ENCODE measurements at regions not wholly inside any gene's neighbourhood (a gene's known extent, or its start where the extent isn't known, plus 50 kb on each side); places are given as distances from the start of the nearest gene placed in this dataset.

DNA sequence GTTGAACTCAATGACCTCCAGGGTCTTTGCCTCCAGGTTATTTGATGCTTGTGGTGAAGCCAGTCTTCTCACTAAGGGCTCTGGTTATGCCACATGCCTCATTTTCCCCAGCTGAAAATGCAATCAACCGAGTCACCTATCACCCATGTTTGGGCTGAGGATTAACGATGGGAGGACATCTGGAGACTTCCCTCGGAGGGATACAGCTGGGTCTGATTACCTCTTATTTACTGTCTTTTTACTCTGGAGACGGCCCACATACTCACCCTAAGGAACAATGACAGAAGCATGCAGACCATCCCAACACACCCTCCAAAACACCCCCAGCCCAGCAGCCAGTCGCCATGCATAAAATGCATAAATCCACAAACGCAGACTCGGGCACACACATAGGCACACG, 187.4 kb downstream of the OPA1 start:
- intact Hi-C loops (cut with micrococcal nuclease), result no loop called here

DNA sequence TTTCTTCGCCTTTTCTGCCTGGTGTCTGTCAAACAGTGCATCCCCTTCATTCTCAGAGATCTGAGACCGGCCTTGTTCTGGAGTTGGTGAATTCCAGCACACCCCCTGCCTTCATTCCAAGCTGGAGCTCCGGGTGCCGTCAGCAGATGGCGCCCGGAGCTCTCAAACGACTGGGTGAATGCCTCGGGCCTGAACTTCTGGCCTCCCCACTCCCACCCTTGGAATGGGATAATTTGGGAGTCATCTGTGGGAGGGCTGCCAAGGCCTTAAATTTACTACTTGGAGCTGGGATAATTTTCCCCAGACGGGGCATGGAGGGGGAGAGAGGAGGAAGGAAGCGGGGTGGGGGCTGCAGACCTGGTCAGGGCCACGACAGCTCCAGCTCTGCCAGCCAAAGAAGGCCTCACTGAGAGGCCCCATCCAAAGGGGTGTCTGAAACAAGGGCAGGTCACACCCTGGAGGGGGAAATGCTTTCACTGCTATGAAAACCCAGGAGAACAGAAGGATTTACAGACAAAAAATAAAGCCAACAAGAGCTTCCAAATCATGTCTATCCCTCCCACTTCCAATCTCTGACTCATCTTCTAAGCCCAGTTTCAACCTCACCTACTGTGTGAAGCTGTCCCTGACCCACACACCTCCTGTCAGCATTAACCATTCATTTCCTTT, 187.9 kb downstream of the OPA1 start:
- intact Hi-C loops (cut with micrococcal nuclease), result no loop called here

DNA sequence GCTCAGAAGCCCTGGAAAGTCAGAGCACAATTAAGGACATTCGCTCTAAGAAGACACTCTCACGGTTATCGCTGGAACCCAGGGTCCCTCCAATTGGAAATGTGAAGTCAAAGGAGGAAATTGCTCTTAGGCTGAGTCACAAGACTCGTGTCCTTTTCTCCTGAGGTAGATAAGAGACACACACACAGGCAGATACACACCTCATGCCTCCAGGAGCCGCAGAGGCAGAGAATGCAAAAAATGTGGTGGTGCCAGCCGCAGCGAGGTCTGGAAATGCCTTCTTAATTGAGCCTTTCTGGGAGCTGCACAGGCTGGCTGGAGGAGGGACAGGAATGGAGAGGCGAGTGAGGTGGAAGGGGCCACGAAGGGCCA, 189.3 kb downstream of the OPA1 start:
- intact Hi-C loops (cut with micrococcal nuclease), result no loop called here

DNA sequence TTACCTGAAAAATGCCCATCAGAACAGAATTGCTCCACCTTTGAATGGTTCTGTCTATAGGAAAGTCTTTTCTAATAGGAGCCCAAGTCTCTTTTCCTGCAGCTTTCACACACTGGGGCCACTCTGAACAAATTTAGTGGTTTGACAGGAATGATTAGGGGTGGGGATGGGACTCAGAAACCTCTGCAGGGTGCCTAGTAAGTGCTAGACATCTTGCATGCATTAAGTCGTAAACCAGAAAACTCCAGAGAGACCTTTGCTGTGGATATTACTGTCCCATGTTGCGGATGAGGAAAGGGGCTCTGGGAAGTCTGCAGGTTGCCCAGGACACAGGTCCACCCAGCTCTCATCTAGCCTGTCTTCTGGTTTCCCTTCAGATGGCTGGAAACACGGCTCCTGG, 189.7 kb downstream of the OPA1 start:
- intact Hi-C loops (cut with micrococcal nuclease), result no loop called here

DNA sequence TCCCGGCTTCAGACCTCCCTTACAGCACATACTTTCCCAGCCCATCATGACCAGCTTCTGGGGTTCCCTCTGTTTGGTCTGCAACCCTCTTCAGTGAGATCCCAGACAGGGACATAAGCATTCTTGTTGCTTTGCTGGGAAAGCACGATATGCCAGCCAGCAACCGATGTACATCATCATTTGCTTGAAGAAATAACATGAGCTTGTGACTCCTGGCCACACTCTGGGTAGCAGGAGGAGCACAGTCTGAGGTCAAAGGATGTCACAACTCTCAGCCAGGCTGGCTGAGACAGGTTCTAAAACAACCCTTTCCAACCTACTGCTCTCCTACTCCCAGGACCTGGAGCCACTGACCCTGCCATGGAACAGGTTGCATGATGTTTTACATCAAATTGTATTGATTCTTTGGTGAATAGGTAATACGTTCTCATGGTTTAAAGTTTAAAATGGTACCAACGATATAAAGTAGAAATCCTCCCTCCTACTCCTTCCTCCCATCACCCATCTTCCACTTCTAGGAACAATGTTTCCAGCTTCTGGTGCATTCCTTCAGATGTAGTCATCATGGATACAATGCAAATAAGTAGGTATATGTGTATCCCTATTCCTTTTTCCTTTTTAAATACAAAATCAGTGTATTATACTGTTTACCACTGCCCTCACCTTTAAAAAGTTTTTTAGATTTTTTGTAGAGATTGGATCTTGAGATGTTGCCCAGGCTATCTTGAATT, 190.3 kb downstream of the OPA1 start:
- intact Hi-C loops (cut with micrococcal nuclease), result no loop called here

DNA sequence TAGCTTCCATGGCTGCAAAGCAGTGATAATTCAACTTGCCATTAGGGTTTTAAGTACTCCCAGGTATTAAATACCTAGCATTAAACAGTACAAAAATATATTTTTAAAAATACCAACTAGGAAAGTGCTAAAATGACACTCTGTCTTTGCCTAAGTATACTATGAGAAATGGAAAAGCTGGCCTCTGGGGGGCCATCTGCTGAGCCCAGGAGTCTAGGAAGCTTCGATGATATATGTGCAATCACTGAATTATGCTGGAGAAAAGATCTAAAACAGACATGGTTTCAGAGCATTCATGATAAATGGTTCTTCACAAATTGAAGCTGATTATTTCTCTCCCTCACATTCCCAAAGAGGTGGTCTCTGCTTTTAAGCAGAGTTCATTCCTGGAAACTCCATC, 191.8 kb downstream of the OPA1 start:
- intact Hi-C loops (cut with micrococcal nuclease), result no loop called here

DNA sequence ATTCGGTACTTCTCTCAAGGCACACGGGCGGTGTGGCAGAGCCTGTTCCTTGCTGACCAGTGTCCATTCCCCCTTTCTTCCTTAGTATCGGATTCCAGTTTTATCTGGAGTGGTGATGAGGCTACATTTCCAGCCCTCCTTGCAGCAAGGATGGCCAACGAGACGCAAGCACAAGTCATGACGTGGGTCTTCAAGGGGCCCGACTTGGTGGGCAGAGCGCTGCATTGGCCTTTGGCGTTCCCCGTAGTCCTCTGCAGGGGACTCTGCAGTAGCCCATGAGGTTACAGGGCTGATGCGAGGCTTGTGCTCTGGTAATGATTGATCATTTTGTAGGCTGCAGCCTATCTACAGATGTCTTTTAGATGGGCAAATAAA, 194.5 kb downstream of the OPA1 start:
- intact Hi-C loops (cut with micrococcal nuclease), result no loop called here

DNA sequence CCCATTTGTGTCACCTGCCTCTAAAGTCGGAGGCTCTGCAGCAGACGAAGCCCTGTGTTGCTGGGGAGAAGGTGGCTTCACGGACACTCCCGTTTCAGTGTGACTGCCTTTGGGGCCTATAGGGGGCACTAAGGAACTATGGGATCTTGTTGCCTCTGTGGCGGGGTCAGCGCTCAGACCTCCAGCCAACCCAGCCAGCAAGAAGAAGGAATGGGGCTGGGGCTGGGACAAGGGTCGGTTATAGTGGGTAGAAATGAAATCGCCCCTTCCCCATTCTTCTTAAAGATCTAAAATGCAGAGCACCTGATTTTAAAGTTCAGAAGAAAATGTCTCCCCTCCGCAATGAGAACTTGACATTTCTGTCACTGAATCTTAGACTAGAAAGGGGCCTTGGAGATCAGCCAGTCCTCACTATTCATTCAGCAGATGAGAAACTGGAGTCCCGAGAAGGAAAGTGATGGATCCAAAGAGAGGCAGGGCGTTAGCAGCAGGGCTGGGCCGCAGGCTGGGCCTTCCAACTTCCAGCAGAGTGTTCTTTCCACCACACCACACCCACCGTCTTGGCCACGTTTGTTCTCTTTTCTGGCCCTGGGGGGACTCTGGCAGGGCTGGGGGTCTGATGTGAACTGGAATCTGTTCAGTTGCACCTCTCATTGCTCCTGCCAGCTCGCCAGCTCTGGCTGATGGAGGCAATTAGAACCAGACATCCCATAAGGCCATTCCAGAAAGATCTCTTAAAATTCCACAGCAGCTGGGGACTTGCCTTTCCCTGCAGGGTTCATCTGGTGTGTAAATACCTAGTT, 195.4 kb downstream of the OPA1 start:
- intact Hi-C loops (cut with micrococcal nuclease), result no loop called here

DNA sequence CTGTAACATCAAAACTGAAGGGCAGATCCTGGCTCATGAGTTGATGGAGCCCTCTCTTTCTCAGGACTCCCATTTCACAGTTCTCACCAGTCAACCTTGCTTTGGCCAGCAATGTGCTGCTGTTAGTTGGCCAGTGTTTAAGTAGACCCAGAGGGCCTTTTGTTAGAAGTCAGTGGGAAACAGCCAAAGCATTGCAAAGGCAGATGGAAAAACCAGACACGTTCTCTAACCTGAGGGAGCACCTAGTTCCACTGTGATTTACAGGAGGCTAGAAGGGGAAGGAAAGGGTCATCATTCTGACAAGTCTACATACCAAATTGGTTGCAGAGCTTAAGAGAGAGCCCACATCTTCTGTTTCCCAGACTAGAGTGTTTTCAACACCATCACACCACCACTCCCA, 196.4 kb downstream of the OPA1 start:
- intact Hi-C loops (cut with micrococcal nuclease), result no loop called here

DNA sequence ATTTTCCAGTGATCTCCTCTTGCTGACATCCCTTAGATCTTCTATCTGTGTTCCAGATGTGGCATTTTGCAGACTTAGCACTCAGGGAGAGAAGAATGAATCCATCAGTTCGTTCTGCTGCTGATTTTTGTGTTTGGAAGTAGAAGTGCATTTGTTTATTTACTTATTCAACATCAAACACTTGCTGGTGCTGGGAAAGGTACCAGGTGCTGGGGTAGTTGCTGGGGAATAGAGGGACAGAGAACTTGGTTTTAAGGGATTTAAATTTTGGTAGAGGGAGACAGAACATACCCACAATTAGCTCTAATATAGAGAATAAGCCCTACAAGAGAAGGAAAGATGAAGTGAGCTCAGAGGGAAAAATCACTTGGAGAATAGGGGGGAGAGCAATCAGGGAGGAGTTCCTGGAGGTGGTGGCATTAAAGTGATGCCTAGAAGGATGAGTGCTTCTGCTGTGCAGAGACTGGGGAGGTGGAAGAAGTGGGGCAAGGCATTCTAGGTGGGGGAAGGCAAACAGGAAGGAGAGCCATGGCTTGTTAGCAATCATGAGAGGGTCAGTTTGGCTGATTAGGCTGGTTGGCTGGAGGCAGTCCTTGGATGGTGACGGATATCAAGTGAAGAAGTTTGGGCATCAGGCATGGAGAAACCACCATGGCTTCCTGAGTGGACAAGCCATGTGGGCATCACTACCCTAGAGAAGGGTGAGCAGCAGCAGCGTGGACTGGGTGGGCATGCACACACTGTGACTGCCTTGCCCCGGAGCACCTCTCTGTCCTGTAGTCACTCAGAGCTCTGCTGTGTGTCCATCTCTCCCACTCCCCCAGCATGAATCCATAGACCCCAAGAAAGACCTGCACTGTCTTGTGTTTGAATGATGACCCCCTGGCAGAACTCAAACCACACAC, 197.3 kb downstream of the OPA1 start:
- intact Hi-C loops (cut with micrococcal nuclease), result no loop called here

DNA sequence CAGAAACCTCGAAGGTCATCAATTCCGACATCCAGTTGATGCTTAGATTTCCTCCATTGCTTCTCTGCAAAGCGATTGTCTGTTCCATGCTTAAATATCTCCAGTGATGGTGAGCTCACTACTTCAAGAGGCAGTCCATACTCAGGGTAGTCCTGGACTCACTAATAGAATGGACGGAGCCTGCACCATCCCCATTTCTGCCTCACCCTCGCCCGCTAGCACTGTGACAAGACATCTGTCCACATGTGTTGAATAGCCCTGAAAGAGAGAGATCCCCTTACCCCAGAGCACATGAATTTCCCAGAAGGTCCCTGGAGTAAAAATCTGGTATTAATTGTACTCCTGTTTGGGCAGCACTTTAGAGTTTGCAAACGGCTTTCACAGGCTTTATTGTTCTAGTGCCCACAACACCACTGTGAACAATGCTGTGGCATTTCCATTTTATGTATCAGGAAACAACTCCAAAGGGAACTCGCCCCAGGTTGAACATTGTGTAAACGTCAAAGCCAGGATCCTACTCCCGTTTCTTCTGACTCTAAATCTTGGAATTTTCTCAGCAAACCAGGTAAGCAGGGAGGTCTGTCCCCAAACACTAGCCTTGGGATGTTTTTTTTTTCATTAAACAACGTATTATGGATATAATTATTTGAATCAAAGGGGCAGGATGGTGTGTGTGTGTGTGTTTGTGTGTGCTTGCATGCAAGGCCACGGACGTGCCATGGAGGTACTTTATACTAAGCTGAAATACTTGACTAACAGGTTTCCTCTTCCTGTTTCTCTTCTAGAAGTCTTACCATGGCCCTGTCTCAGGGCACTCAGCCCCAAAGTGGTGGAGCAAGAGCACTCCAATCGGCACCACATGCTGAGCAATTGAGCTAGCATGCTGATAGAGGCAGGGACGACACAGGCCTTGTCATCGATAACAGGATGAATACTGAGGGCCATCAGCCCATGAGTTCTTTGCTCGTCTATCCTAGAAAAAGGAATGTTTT, 198.3 kb downstream of the OPA1 start:
- intact Hi-C loops (cut with micrococcal nuclease), result no loop called here

DNA sequence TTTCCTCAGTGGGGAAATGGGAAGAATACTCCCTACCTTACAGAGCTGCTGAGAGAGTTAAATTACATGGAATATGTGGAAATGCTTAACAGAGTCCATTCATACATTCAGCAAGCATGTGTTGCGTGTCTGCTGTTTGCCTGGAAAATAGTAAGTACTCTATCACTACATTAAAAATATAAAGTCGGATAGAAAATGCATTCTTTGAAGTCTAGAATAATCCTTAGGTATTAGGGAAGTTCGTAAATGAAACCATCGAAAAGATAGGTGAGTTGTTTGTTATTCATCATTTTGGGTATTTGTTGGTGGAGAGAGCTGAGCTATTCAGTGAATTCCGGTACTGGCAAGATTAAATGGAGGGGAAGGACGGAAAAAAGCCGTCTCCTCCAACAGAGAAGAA, 200.1 kb downstream of the OPA1 start:
- intact Hi-C loops (cut with micrococcal nuclease), result no loop called here

DNA sequence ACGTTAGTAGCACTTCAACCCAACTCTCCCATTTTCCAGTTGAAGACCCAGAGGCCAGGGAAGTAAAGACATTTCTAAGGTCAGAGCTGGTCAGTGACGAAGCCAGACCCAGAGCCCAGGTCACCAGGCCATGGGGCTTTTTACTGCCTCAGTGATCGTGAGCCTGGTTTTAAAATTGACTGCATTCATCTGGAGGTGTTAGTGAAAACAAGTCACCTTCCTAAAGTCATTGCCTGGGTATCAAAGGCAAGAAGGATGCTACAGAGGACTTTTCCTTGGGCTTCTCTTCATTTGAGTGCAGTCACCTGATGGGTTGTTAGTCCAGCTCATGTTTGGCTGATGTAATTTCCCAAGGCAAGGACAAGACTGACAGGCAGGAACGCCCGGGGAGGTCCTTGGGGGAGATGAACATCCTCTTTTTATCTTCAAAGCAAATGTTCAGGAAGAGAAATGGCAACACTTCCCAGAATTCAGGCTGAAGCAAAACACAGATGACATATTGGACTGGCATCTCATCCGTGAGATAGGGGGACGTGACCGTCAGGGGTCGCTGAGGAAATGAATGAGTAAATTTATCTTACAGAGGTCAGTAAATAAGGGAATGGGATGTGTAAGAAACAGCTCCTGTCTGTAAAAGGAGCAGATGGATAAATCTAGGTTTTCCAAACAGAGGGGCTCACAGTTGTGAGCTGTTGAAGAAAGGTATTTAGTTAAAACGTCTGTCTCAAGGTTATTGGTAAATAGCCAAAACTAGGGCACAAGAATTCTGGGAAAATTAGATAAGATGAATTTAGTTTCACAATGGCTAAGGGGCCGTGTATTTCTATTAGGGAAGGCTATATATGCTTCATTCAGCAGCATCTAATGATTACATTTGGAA, 201.2 kb downstream of the OPA1 start:
- intact Hi-C loops (cut with micrococcal nuclease), result no loop called here

DNA sequence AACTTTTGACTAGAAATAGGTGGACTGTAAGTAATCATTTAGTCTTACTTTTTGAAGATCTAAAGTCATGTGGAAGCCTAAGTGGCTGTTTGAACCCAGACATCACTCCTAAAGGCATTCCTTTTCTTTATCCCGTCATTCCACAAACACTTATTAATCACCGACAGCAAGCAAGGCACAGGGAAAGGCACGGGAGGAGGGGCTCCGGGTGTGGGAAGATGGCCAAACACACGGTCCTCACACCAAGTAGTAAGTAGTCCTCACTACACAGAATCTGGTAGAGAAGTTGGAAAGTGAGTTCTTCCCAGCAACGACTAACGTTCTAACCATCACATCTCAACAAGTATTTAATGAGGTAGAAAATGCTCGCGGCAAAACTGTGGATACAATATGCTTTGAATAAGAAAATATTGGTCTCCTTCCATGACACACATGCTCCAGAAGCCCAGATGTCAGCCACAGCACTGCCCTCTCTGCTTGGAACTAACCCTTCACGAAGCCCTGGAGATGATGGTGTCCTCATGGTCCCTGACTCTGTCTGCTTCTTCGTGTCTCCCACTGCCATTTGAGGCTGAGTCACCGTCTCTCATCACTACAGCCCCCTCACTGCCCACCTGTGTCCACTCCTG, 202.2 kb downstream of the OPA1 start:
- intact Hi-C loops (cut with micrococcal nuclease), result no loop called here

DNA sequence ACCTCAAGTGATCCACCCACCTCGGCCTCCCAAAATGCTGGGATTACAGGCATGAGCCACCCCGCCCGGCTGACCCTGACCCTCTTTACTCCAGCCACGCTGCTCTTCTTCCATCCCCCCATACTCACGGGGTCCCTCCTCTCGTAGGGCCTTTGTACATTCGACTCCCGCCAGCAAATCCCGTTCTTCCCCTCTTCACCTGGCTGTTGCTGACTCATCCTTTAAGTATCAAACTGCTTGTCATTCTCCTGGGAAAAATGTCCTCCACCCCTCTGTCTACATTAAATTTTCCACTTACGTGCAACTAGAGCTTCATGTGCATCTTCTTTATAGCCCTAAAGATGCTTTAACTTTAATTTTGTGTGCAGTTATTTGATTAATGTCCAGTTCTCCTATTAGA, 203.1 kb downstream of the OPA1 start:
- intact Hi-C loops (cut with micrococcal nuclease), result no loop called here

DNA sequence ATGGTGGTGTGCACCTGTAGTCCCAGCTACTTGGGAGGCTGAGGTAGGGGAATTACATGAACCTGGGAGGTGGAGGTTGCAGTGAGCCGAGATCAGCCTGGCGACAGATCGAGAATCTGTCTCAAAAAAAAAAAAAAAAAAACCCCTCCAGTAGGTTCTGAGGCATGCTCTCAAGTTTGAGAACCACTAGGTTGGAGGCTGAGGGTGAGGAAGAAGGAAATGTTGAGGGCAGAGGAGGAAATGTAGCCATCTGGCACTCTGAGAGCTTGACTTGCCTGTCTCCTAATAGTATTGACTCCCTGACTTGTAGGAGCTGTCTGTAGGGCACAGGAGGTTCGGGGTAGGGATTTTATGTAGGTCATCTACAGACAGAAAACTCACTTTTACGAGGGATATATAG, 204.6 kb downstream of the OPA1 start:
- intact Hi-C loops (cut with micrococcal nuclease), result no loop called here

DNA sequence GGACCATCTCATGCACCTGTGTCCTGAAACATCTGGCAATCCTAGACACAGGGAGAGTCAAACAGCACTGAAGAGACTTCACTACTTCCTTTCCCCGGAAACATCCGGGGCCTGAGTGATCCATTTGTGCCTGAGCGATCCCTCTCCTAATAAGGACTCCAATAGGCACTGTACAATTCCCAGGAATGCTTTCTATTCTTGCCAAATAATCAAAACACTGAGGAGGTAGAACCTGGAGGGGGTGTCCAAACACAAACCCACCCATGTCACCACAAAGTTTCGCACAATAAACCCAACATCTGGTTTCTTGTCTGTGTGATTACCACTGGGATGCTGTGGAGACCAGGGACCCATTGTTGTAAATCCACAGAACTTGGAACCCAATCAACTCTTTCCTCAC, 205.0 kb downstream of the OPA1 start:
- intact Hi-C loops (cut with micrococcal nuclease), result no loop called here

DNA sequence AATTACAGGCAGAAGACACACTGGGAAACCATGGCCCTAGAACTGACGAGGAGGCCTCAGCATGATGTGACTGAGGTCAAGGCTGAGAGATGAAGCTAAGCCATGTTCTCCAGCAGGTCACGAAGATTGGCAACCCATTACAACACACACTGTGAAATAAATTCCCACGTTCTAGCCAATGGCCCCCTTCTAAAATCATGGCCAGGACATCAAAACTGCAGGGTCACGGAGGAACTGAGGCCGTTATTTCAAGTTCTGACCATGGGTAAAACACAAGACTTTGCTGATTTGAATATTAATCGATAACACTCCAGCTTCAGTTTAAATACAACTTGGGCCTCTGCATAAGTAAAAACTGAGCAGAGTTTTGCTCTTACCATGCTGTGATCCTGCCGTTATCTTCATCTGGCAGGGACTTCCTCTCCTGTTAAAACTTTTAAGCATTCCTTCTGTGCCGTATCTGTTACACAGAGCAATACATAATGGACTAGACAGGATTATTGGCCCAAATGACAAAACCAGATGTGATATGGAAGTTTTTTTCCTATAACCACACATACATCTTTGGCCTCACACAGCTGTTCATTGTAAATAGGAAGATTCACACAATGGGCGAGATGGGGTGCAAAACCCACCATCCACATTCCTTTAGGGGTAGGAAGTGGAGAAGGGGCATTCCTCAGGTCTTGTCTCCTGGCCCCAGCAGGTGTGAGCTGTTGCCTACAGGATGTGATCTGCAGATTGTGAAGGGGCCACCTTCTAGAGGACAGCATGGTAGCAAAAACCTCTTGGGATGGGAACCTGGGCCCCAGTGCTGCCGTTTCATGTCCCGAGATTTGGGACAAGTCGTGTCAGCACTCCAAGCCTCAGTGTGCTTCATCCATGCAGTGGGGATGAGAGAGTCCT, 207.4 kb downstream of the OPA1 start:
- intact Hi-C loops (cut with micrococcal nuclease), result no loop called here

All from T-helper 2 cell treated with Interferon-gamma antibody and Interleukin-4, amounts not matched to agents 100 ng/mL and 5 ng/mL, for 36 hours (primary cell).